ENCODE measurements at regions not wholly inside any gene's neighbourhood (a gene's known extent, or its start where the extent isn't known, plus 50 kb on each side); places are given as distances from the start of the nearest gene placed in this dataset.

- no peaks in the 10 kb centered on the region for H3K4me1 ChIP-seq (ENCODE audit: control insufficient read depth, insufficient read depth, low read length)
- H3K36me3 ChIP-seq (ENCODE audit: control insufficient read depth, insufficient read depth, low read length): no peaks in the 10 kb centered on the region
- CTCF ChIA-PET: no interaction called here
- intact Hi-C loops (cut with micrococcal nuclease; ENCODE audit: unreplicated experiment) (no loop called here), in situ Hi-C loops (cut with HindIII; ENCODE audit: low pct_unique_long_range_greater_than_20kb, low sequenced_read_pairs) (no loop called here)
- DNase-seq (ENCODE audit: low read depth, low spot score) (no peak), ATAC-seq (no peak)
- POLR2A ChIA-PET: no interaction called here
- no peak overlapping the region for H3K27ac ChIP-seq (ENCODE audit: low read length)
- H3K9me3 ChIP-seq (ENCODE audit: control insufficient read depth, insufficient read depth, low read depth, low read length): no peaks in the 10 kb centered on the region
- no TSS peak for BruUV-seq (replicated peaks)
- H3K4me3 ChIP-seq (ENCODE audit: low read depth in 2 of 2, low read length in 2 of 2): no peak overlapping the region
- H3K27me3 ChIP-seq (ENCODE audit: control insufficient read depth, insufficient read depth, low read length): no peaks in the 10 kb centered on the region
- TF ChIP-seq, protein P1, sequence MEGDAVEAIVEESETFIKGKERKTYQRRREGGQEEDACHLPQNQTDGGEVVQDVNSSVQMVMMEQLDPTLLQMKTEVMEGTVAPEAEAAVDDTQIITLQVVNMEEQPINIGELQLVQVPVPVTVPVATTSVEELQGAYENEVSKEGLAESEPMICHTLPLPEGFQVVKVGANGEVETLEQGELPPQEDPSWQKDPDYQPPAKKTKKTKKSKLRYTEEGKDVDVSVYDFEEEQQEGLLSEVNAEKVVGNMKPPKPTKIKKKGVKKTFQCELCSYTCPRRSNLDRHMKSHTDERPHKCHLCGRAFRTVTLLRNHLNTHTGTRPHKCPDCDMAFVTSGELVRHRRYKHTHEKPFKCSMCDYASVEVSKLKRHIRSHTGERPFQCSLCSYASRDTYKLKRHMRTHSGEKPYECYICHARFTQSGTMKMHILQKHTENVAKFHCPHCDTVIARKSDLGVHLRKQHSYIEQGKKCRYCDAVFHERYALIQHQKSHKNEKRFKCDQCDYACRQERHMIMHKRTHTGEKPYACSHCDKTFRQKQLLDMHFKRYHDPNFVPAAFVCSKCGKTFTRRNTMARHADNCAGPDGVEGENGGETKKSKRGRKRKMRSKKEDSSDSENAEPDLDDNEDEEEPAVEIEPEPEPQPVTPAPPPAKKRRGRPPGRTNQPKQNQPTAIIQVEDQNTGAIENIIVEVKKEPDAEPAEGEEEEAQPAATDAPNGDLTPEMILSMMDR (IDR thresholded peaks at IDR 0.05): no peak
- TF ChIP-seq POLR2AphosphoS5 (IDR thresholded peaks at IDR 0.05; ENCODE audit: low read depth, low read length) (no peak), TCF7L2 (IDR thresholded peaks at IDR 0.05; ENCODE audit: low read depth, low read length) (no peak), SIN3A (IDR thresholded peaks at IDR 0.05; ENCODE audit: borderline replicate concordance, insufficient read depth, low read depth, low read length) (no peak)
- TF ChIP-seq, protein P2, sequence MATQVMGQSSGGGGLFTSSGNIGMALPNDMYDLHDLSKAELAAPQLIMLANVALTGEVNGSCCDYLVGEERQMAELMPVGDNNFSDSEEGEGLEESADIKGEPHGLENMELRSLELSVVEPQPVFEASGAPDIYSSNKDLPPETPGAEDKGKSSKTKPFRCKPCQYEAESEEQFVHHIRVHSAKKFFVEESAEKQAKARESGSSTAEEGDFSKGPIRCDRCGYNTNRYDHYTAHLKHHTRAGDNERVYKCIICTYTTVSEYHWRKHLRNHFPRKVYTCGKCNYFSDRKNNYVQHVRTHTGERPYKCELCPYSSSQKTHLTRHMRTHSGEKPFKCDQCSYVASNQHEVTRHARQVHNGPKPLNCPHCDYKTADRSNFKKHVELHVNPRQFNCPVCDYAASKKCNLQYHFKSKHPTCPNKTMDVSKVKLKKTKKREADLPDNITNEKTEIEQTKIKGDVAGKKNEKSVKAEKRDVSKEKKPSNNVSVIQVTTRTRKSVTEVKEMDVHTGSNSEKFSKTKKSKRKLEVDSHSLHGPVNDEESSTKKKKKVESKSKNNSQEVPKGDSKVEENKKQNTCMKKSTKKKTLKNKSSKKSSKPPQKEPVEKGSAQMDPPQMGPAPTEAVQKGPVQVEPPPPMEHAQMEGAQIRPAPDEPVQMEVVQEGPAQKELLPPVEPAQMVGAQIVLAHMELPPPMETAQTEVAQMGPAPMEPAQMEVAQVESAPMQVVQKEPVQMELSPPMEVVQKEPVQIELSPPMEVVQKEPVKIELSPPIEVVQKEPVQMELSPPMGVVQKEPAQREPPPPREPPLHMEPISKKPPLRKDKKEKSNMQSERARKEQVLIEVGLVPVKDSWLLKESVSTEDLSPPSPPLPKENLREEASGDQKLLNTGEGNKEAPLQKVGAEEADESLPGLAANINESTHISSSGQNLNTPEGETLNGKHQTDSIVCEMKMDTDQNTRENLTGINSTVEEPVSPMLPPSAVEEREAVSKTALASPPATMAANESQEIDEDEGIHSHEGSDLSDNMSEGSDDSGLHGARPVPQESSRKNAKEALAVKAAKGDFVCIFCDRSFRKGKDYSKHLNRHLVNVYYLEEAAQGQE (IDR thresholded peaks at IDR 0.05; ENCODE audit: insufficient read depth in 1 of 2, low read depth in 2 of 2, low read length in 1 of 2): no peak
Measured at GRCh38 chr2:19479666-19480065, 121.2 kb upstream of the OSR1 start.

DNA sequence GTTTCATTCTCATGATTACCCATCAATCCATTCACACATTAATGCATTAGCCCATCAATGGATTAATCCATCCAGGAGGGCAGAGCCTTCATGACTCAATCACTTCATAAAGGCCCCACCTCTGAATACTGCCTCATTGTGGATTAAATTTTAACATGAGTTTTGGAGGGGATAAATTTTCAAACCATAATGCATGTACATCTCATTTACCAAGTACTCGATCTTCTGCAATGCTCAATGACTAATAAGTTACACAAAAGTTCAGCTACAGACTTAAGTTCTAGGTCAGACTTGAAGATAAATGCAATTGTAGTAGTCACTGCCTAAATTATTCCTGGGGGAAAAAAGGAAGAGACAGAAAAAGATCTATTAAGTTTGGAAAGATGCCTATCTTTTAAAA, 120.0 kb upstream of the OSR1 start:
- BruUV-seq (replicated peaks): no TSS peak
- H3K36me3 ChIP-seq (ENCODE audit: control insufficient read depth, insufficient read depth, low read length): no peaks in the 10 kb centered on the region
- no peak for DNase-seq (ENCODE audit: low read depth, low spot score)
- TF ChIP-seq, protein P1 (IDR thresholded peaks at IDR 0.05): no peak
- TF ChIP-seq TCF7L2 (IDR thresholded peaks at IDR 0.05; ENCODE audit: low read depth, low read length): no peak
- no peak for TF ChIP-seq POLR2AphosphoS5 (IDR thresholded peaks at IDR 0.05; ENCODE audit: low read depth, low read length)
- TF ChIP-seq, protein P2 (IDR thresholded peaks at IDR 0.05; ENCODE audit: insufficient read depth in 1 of 2, low read depth in 2 of 2, low read length in 1 of 2): no peak
- TF ChIP-seq SIN3A (IDR thresholded peaks at IDR 0.05; ENCODE audit: borderline replicate concordance, insufficient read depth, low read depth, low read length): no peak
- H3K27me3 ChIP-seq (ENCODE audit: control insufficient read depth, insufficient read depth, low read length): no peaks in the 10 kb centered on the region
- ATAC-seq: no peak
- no peak overlapping the region for H3K4me3 ChIP-seq (ENCODE audit: low read depth in 2 of 2, low read length in 2 of 2)
- CTCF ChIA-PET: no interaction called here
- H3K27ac ChIP-seq (ENCODE audit: low read length): no peak overlapping the region
- intact Hi-C loops (cut with micrococcal nuclease; ENCODE audit: unreplicated experiment) (no loop called here), in situ Hi-C loops (cut with HindIII; ENCODE audit: low pct_unique_long_range_greater_than_20kb, low sequenced_read_pairs) (no loop called here)
- H3K9me3 ChIP-seq (ENCODE audit: control insufficient read depth, insufficient read depth, low read depth, low read length): no peaks in the 10 kb centered on the region
- no peaks in the 10 kb centered on the region for H3K4me1 ChIP-seq (ENCODE audit: control insufficient read depth, insufficient read depth, low read length)
- POLR2A ChIA-PET: no interaction called here
